ENCODE measurements at regions not wholly inside any gene's neighbourhood (a gene's known extent, or its start where the extent isn't known, plus 50 kb on each side); places are given as distances from the start of the nearest gene placed in this dataset.

DNA sequence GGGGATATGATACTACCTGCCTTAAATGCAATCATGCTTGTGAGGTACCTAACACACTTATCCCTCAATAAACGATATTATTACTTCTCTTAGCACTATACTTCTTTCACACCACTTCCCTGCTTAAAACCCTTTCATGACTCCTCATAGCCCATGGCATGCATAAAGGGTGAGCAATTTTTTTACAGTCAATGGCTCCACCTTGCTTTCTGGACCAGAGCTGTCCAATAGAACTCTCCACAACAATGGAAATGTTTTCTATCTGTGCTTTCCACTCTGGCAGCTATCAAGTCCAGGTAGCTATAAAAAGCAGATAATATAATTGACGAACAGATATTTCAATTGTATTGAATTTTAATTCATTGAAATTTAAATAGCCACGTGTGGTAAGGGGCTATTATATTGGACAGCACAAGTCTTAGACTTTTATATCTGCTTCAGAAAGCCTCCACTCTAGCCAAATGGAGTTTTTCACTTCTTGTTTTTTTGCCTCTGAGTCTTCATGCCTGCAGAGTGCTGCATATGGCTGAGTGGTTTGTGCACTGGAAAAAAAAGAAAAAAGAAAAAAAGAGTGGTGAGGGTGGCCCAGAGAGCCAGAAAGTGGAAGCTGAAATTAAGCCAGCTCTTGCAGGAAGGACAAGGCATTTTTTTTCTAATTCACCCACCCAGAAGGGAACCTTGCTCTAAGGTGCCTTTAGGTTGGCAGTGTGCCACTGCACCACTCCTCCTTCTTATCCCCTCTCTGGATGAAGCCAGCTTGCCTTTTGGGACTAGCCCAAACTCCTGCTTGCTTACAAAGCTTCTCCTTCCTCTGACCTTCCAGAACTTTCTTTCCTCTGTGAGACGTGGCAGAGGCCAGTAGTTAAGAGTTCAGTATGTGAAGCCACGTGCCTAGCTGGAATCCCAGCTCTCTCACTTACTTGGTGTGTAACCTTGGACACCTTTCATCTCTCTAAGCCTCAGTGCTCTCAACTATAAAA lies 239.0 kb upstream of the LRTM1 start:
- TF ChIP-seq, protein P1, sequence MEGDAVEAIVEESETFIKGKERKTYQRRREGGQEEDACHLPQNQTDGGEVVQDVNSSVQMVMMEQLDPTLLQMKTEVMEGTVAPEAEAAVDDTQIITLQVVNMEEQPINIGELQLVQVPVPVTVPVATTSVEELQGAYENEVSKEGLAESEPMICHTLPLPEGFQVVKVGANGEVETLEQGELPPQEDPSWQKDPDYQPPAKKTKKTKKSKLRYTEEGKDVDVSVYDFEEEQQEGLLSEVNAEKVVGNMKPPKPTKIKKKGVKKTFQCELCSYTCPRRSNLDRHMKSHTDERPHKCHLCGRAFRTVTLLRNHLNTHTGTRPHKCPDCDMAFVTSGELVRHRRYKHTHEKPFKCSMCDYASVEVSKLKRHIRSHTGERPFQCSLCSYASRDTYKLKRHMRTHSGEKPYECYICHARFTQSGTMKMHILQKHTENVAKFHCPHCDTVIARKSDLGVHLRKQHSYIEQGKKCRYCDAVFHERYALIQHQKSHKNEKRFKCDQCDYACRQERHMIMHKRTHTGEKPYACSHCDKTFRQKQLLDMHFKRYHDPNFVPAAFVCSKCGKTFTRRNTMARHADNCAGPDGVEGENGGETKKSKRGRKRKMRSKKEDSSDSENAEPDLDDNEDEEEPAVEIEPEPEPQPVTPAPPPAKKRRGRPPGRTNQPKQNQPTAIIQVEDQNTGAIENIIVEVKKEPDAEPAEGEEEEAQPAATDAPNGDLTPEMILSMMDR (IDR thresholded peaks at IDR 0.05): no peak
- no peak for TF ChIP-seq POLR2A (IDR thresholded peaks at IDR 0.05)
